Omental fat pad (tissue), 3 donors: ENCODE measurements at regions not wholly inside any gene's neighbourhood (a gene's known extent, or its start where the extent isn't known, plus 50 kb on each side); places are given as distances from the start of the nearest gene placed in this dataset.

Experiments used
- ATAC-seq: fragments of 150-250 bp; one replicate; pipeline ENCODE4 v1.9.1; 2016; ENCODE audit warnings: mild to moderate bottlenecking, moderate library complexity; ENCODE audit not compliant: low FRiP score
- DNase-seq: peaks from one replicate; pipeline ENCODE4 v3.0.0-alpha.2; 2019; ENCODE audit warnings: low spot score
- TF ChIP-seq, protein P1 (sequence below), 3 donors: fragments of 450-650 bp; IDR thresholded peaks; one replicate each; pipeline ENCODE4 v1.5.1; 2016 to 2017; ENCODE audit warnings: antibody characterized with exemption in 3 of 3, mild to moderate bottlenecking in 3 of 3, moderate library complexity in 2 of 3

DNA sequence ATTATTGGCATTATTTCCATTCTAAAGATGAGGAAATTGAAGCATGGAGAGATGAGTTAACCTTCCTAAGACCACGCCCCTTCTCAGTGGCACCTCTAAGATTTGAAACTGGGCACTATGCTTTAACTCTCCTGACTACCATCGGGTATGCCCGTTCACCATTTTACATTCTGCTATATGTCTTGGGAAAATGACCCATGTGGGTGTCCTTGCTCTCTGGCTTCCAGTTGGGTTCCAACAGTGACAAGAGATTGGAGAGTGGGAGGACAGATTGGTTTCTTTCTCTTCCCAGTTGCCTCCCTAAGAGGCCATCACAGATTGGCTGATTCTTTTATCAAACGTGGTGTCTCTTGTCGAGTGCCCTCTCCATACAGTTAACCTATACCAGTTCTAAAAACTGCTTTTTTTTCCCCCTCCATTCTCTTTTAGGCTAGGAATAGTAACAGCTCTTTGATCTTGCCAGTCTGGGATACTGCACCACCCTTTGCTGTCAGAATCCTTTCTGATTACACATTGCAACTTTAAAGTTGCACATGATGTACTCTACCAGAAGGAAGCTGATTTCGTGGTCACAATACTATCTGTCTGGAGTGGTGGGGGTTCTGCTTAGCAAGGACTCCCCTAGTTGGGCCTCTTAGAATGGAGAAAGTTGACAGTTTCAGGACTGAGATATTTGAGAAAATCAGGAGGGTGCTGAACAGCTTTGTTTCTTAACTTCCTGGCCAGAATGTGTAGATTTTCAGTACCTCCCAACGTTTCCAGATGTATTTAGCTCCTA, 88.0 kb upstream of the ELOVL5 start:
- TF ChIP-seq, protein P1, sequence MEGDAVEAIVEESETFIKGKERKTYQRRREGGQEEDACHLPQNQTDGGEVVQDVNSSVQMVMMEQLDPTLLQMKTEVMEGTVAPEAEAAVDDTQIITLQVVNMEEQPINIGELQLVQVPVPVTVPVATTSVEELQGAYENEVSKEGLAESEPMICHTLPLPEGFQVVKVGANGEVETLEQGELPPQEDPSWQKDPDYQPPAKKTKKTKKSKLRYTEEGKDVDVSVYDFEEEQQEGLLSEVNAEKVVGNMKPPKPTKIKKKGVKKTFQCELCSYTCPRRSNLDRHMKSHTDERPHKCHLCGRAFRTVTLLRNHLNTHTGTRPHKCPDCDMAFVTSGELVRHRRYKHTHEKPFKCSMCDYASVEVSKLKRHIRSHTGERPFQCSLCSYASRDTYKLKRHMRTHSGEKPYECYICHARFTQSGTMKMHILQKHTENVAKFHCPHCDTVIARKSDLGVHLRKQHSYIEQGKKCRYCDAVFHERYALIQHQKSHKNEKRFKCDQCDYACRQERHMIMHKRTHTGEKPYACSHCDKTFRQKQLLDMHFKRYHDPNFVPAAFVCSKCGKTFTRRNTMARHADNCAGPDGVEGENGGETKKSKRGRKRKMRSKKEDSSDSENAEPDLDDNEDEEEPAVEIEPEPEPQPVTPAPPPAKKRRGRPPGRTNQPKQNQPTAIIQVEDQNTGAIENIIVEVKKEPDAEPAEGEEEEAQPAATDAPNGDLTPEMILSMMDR (IDR thresholded peaks at IDR 0.05) = no peak
- ATAC-seq (no peak), DNase-seq (no peak)

DNA sequence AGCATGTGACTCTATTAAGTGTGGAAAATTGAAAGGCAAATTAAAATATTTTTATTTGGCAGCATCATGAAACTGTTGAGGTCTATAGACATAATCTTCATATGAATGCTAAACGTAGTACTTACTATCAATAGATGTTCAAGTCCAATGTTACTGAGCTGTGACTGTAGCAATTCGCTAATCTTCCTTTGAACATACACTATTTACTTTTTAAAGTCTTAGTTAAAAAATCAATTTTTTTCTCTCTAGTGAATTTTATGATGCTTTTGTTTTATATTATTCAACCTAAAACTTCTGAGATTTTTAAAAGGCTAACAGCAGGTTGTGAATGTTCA, 85.2 kb upstream of the ELOVL5 start:
- no peak for DNase-seq
- TF ChIP-seq, protein P1 (IDR thresholded peaks at IDR 0.05) = no peak
- no peak for ATAC-seq

DNA sequence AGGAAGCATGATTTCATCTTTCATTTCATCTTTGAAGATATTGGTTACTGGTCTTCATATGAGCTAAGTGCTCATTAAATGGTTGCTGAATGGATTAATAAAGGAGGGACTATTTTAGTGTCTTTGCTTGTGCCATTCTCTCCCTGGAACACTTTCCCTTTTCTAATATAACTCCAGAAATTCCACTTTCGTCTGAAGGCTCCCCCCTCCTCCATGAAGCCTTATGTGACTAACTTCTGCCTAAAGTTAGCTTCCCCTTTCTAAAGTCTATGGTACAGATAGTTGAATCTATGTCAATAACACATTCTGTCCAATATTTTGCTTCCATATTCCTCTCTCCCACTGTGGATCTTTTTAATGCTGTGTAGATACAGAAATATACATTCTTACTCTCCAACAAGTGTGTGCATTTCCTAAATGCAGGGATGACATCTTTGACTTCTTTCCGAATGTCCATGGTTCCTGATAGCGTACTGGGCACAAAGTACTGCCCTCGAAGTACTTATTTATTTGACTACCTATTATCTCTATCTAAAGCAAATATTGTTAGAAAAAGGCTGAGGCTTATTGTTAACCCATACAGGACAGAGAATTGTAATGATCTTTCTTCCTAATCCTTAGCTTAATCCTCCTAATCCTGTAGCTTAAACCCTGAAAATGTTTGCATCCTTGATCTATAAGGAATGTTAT, 84.7 kb upstream of the ELOVL5 start:
- TF ChIP-seq, protein P1 (IDR thresholded peaks at IDR 0.05) = no peak
- DNase-seq (no peak), ATAC-seq (peak; percentile 4)

DNA sequence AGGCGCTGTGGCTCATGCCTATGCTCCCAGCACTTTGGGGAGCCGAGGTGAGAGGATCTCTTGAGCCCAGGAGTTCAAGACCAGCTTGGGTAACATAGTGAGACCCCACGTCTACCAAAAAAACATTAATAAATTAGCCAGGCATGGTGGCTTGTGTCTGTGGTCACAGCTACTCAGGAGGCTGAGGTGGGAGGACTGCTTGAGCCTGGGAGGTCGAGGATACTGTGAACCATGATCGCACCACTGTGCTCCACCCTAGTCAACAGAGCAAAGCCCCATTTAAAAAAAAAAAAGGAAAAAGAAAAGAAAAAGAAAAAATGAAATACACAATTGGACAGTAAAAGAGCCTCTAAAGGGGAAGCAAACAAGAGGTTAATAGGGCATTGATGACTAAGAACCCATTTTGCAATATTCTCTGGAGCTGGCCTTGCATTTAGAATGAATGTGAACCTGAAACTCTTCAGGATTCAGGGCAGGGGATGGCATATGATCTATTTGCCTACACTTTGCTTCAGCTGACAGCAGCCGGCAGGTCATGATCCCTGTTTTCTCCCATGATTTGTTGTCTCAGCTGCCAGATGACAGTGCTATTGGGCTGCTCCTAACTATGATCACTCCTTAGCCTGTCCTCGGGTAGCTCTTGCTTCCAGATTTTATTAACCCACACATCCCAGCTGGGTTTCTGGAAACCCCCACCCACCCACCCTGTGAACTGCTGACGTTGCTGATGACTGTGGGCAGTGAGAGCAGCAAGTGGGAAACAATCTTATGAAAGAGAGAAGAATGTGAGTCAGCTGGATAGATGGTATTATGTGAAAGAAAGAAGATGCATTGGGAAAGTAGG, 83.8 kb upstream of the ELOVL5 start:
- ATAC-seq = peak; percentile 91
- TF ChIP-seq, protein P1 (IDR thresholded peaks at IDR 0.05) = no peak
- DNase-seq = no peak

DNA sequence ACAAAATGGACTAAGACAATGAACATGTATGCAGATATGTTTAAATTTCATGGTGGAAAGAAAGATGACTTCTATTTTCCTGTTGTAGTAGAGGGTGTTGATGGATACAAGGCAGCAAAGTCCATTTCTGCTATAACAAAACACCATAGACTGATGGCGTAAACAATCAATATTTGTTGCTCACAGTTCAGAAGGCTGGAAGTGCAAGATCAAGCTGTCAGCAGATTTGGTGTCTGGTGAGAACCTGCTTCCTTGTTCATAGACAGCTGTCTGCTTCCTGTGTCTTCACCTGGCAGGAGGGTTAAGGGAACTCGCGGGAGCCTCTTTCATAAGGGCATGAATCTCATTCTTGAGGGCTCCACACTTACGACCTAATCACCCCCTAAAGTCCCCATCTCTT, 83.0 kb upstream of the ELOVL5 start:
- TF ChIP-seq, protein P1 (IDR thresholded peaks at IDR 0.05) = no peak
- ATAC-seq (no peak), DNase-seq (no peak)

DNA sequence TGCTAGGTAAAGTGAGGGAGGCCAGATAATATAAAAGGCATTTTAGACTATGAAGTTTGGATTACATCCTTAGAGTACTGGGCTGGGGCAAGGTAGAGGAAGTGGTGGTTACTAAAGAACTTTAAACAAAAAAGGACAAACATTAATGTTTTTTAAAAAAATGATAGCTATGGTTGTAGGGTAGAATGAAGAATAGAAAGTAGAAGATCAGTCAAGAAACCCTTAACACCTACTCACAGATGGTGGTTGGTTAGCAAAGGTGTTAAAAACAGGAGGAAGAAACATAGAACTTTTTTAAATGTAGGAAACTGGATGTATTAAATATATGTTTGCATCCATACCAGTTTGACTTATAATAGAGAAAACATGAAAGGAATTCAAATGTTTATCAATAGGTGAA, 80.7 kb upstream of the ELOVL5 start:
- ATAC-seq = no peak

More for the DNA sequence above, 80.7 kb upstream of the ELOVL5 start:
- TF ChIP-seq, protein P1 (IDR thresholded peaks at IDR 0.05) = no peak
- no peak for DNase-seq
